Lower leg skin (tissue), 3 donors: ENCODE measurements at regions not wholly inside any gene's neighbourhood (a gene's known extent, or its start where the extent isn't known, plus 50 kb on each side); places are given as distances from the start of the nearest gene placed in this dataset.

Source experiments
- POLR2A ChIP-seq, 2 donors: fragments of 450-650 bp; IDR thresholded peaks; one replicate each; pipeline ENCODE4 v1.6.1; 2016 to 2017; ENCODE audit warnings: antibody characterized with exemption in 2 of 2, mild to moderate bottlenecking in 1 of 2, moderate library complexity in 1 of 2
- TF ChIP-seq, protein P1 (sequence below), 3 donors: fragments of 450-650 bp; IDR thresholded peaks; one replicate each; pipeline ENCODE4 v1.5.1; 2016; ENCODE audit warnings: antibody characterized with exemption in 3 of 3, mild to moderate bottlenecking in 3 of 3, moderate library complexity in 2 of 3

DNA sequence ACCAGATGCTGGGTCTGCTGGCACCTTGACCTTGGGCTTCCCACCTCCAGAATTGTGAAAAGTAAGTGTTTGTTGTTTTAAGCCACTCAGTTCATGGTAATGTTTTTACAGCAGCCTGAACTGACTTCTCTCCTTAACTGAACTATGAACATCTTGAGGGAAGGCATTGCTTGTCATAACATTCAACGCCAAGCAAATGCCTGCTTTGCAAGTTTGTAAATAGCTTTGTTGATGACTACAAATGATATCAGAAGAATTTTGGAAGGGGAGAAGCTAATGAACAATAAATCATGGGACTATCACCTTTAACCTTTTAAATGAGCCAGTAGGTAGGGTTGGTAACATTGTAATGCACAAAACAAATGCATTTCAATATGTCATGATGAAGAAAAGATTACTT, 402.4 kb upstream of the ADARB2 start:
- no peak for TF ChIP-seq POLR2A (IDR thresholded peaks at IDR 0.05)
- TF ChIP-seq, protein P1, sequence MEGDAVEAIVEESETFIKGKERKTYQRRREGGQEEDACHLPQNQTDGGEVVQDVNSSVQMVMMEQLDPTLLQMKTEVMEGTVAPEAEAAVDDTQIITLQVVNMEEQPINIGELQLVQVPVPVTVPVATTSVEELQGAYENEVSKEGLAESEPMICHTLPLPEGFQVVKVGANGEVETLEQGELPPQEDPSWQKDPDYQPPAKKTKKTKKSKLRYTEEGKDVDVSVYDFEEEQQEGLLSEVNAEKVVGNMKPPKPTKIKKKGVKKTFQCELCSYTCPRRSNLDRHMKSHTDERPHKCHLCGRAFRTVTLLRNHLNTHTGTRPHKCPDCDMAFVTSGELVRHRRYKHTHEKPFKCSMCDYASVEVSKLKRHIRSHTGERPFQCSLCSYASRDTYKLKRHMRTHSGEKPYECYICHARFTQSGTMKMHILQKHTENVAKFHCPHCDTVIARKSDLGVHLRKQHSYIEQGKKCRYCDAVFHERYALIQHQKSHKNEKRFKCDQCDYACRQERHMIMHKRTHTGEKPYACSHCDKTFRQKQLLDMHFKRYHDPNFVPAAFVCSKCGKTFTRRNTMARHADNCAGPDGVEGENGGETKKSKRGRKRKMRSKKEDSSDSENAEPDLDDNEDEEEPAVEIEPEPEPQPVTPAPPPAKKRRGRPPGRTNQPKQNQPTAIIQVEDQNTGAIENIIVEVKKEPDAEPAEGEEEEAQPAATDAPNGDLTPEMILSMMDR (IDR thresholded peaks at IDR 0.05), result no peak
